ENCODE measurements at regions not wholly inside any gene's neighbourhood (a gene's known extent, or its start where the extent isn't known, plus 50 kb on each side); places are given as distances from the start of the nearest gene placed in this dataset.
A peak's percentile ranks its signal among the peaks of the same experiment; 100 is the strongest.
"Not testable (repeated sequence)": the region's sequence is repeated elsewhere in the genome, so short reads cannot be mapped to it uniquely, and the experiment has no call there.

DNA sequence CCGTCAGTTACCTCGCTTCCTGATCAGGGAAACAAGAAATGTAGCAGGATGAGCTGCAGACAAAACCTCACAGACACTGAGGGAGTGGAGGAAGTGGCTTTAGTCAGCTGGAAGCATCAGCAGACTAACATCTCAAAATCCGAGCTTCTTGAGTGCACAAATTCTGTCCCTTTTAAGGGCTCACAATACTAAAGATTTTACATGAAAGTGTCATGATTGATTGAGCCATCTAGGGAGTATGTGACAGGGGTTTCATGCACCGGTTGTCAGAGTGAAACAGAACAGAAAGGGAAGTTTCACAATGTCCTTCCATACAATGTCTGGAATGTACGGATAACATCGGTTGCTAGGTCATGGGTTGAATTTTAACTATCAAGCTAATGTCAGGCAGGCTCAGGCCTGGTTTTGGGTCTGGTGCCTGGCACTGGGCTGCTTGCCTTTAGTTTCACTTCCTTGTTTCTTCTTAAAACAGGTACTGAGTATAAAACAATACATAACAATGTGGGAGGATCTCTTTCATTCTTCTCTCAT, 1235.7 kb downstream of the CDY2B start:
- DNase-seq = no peak
- Histone ChIP-seq H3K4me1 (no peaks in the 10 kb centered on the region), H3K9me3 (no peaks in the 10 kb centered on the region), H3K27ac (peak overlapping the region in 2 of 8 donors; percentile 36 to 41), H3K36me3 (no peaks in the 10 kb centered on the region), H3K4me3 (no peak overlapping the region), H3K27me3 (replicated peaks in 1 of 7) (no peaks in the 10 kb centered on the region)
- WGBS, 5 donors = 65 to 79% (median 67%) methylated on average over 6 of the region's 6 CpGs; no CpG with 5 or more reads in 2 of the 5 donors
- TF ChIP-seq POLR2AphosphoS5 (IDR thresholded peaks at IDR 0.05) = no peak
- TF ChIP-seq CTCF (IDR thresholded peaks at IDR 0.05 in 8 of 11, conservative IDR thresholded peaks at IDR 0.05 in 3 of 11) = no peak
- no peak for TF ChIP-seq POLR2A (IDR thresholded peaks at IDR 0.05)
- intact Hi-C loops (cut with DNase I; ENCODE audit: low total_unique reads) = no loop called here

DNA sequence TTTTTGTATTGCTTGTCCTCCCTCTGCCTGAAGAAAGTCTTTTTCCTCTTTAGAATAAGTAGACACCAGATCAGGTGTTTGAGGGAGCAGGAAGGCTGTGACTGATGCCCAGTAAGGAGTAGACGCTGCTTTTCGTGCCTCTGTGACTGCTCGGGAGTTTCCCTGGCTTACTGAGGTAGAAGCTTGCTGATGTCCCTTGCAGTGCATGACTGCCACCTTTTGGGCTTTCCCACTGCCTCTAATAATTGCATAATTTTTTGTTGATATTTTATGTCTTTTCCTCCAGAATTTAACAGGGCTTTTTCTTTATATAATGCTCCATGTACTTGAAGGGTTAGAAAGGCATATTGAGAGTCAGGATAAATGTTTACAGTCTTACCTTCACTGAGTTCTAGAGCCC, 1240.2 kb downstream of the CDY2B start:
- intact Hi-C loops (cut with DNase I; ENCODE audit: low total_unique reads) = no loop called here
- no peaks in the 10 kb centered on the region for H3K27me3 ChIP-seq (replicated peaks in 1 of 7)
- no peak overlapping the region for H3K4me3 ChIP-seq
- no peak overlapping the region for H3K27ac ChIP-seq
- no peaks in the 10 kb centered on the region for H3K36me3 ChIP-seq
- H3K9me3 ChIP-seq = no peaks in the 10 kb centered on the region
- 64 to 81% (median 71%) methylated on average over 3 of the region's 3 CpGs; no CpG with 5 or more reads in 2 of the 5 donors for WGBS, 5 donors
- TF ChIP-seq POLR2AphosphoS5 (IDR thresholded peaks at IDR 0.05) (no peak), POLR2A (IDR thresholded peaks at IDR 0.05) (no peak), CTCF (IDR thresholded peaks at IDR 0.05 in 8 of 11, conservative IDR thresholded peaks at IDR 0.05 in 3 of 11) (no peak)
- DNase-seq = no peak
- no peaks in the 10 kb centered on the region for H3K4me1 ChIP-seq

- H3K4me1 ChIP-seq; DNase-seq; intact Hi-C loops (cut with DNase I; ENCODE audit: low total_unique reads); H3K27ac ChIP-seq; H3K27me3 ChIP-seq (replicated peaks in 1 of 7); H3K4me3 ChIP-seq; H3K36me3 ChIP-seq; H3K9me3 ChIP-seq: not testable (repeated sequence)
Measured at GRCh38 chrY:16638743-16639142, 1241.3 kb downstream of the CDY2B start.

DNA sequence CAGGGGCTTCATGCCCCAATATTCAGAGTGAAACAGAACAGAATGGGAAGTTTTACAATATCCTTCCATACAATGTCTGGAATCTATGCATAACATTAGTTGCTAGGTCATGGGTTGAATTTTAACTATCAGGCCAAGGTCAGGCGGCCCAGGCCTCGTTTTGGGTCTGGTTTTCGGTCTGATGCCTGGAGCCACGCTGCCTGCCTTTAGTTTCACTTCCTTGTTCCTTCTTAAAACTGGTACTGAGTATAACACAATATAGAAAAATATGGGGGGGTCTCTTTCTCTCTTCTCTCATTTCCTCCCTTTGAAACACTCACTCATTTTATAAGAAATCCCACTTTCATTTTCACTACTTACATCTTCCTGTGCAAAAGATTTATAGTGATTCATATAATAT, 1243.8 kb downstream of the CDY2B start:
- no peak for DNase-seq
- H3K36me3 ChIP-seq = no peaks in the 10 kb centered on the region
- H3K27ac ChIP-seq = peak overlapping the region in 2 of 8 donors; percentile 15 to 31
- no peak overlapping the region for H3K4me3 ChIP-seq
- intact Hi-C loops (cut with DNase I; ENCODE audit: low total_unique reads) = no loop called here
- no peaks in the 10 kb centered on the region for H3K4me1 ChIP-seq
- WGBS, 5 donors = 43 to 53% (median 52%) methylated on average over 4 of the region's 4 CpGs; no CpG with 5 or more reads in 2 of the 5 donors
- H3K27me3 ChIP-seq (replicated peaks in 1 of 7) = no peaks in the 10 kb centered on the region
- no peaks in the 10 kb centered on the region for H3K9me3 ChIP-seq
- no peak for TF ChIP-seq CTCF (IDR thresholded peaks at IDR 0.05 in 8 of 11, conservative IDR thresholded peaks at IDR 0.05 in 3 of 11)
- no peak for TF ChIP-seq POLR2AphosphoS5 (IDR thresholded peaks at IDR 0.05)
- TF ChIP-seq POLR2A (IDR thresholded peaks at IDR 0.05) = no peak

DNA sequence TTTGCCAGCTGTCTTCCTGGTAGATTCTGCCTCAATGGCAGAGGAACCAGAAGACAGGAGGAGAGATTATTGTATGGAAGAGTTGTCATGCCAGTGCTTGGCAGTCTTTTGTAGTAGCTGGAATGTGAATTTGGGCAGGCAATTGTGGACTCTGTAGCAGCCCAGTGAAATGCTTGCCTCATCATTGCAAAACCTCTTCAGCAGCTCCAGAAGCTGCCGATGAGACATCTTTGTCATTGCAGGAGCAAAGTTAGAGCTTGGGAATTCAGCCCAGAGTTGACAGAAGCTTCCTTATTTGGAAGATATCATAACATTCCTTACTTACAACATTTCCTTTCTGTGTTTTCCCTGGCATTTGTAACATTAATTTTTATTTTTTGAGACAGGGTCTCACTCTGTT, 1250.9 kb downstream of the CDY2B start:
- Histone ChIP-seq H3K27me3 (replicated peaks in 1 of 7) (no peaks in the 10 kb centered on the region), H3K9me3 (no peaks in the 10 kb centered on the region), H3K36me3 (no peaks in the 10 kb centered on the region), H3K4me1 (no peaks in the 10 kb centered on the region), H3K27ac (no peak overlapping the region), H3K4me3 (no peak overlapping the region)
- no peak for DNase-seq
- WGBS, 5 donors = 71 to 100% (median 80%) methylated on average over 1 of the region's 1 CpG; no CpG with 5 or more reads in 2 of the 5 donors
- intact Hi-C loops (cut with DNase I; ENCODE audit: low total_unique reads) = no loop called here
- TF ChIP-seq CTCF (IDR thresholded peaks at IDR 0.05 in 8 of 11, conservative IDR thresholded peaks at IDR 0.05 in 3 of 11) = no peak
- TF ChIP-seq POLR2A (IDR thresholded peaks at IDR 0.05) = no peak
- TF ChIP-seq POLR2AphosphoS5 (IDR thresholded peaks at IDR 0.05) = no peak
